Smooth muscle cell (in vitro differentiated cells): ENCODE measurements at regions not wholly inside any gene's neighbourhood (a gene's known extent, or its start where the extent isn't known, plus 50 kb on each side); places are given as distances from the start of the nearest gene placed in this dataset.

Experiments
- DNase-seq: peaks from one replicate; lab custom pipeline; 2025; ENCODE audit not compliant: unreplicated experiment; lab: John Stamatoyannopoulos, UW
- H2AFZ ChIP-seq: fragments of 200-600 bp; sonication (generic); 2 replicates; pipeline ENCODE4 v1.6.0; 2016; ENCODE audit warnings: antibody characterized with exemption, low read depth, mild to moderate bottlenecking
- H3F3A ChIP-seq: fragments of 200-600 bp; sonication (generic); 2 replicates; pipeline ENCODE4 v1.6.0; 2017; ENCODE audit warnings: antibody characterized with exemption, low read depth
- H3K27ac ChIP-seq: fragments of 200-600 bp; sonication (generic); 2 replicates; pipeline ENCODE4 v1.5.1; 2016; ENCODE audit warnings: low read depth, mild to moderate bottlenecking
- H3K27me3 ChIP-seq: fragments of 200-600 bp; sonication (generic); 2 replicates; pipeline ENCODE4 v1.6.1; 2016; ENCODE audit warnings: low read depth, mild to moderate bottlenecking
- H3K36me3 ChIP-seq: fragments of 200-600 bp; sonication (generic); 2 replicates; pipeline ENCODE4 v1.5.1; 2016; ENCODE audit warnings: low read depth
- H3K4me1 ChIP-seq: fragments of 200-600 bp; sonication (generic); 2 replicates; pipeline ENCODE4 v1.5.1; 2016; ENCODE audit warnings: low read depth
- H3K4me2 ChIP-seq: fragments of 200-600 bp; sonication (generic); 2 replicates; pipeline ENCODE4 v1.6.0; 2016; ENCODE audit warnings: mild to moderate bottlenecking
- H3K4me3 ChIP-seq: fragments of 200-600 bp; sonication (generic); 2 replicates; pipeline ENCODE4 v1.5.1; 2016; ENCODE audit warnings: mild to moderate bottlenecking
- H3K79me2 ChIP-seq: fragments of 200-600 bp; sonication (generic); 2 replicates; pipeline ENCODE4 v1.6.0; 2016; ENCODE audit warnings: low read depth, mild to moderate bottlenecking
- H3K9ac ChIP-seq: fragments of 200-600 bp; sonication (generic); 2 replicates; pipeline ENCODE4 v1.6.0; 2016; ENCODE audit warnings: low read depth
- H3K9me3 ChIP-seq: fragments of 200-600 bp; sonication (generic); replicated peaks from 2 replicates; pipeline ENCODE4 v1.5.1; 2016; ENCODE audit warnings: low read depth
- H4K20me1 ChIP-seq: fragments of 200-600 bp; sonication (generic); 2 replicates; pipeline ENCODE4 v1.6.0; 2016; ENCODE audit warnings: low read depth
- WGBS: methylation state at CpG from one replicate; pipeline ENCODE4 v1.1.7; 2016; ENCODE audit warnings: low lambda C conversion rate; 5-methylcytosine and 5-hydroxymethylcytosine counted together
- TF ChIP-seq, protein P1 (sequence below): fragments of 200-600 bp; sonication (generic); IDR thresholded peaks from 2 replicates; pipeline ENCODE4 v1.5.1; 2017; ENCODE audit warnings: borderline replicate concordance, mild to moderate bottlenecking, antibody characterized with exemption; ENCODE audit not compliant: insufficient read depth, poor library complexity, severe bottlenecking

DNA sequence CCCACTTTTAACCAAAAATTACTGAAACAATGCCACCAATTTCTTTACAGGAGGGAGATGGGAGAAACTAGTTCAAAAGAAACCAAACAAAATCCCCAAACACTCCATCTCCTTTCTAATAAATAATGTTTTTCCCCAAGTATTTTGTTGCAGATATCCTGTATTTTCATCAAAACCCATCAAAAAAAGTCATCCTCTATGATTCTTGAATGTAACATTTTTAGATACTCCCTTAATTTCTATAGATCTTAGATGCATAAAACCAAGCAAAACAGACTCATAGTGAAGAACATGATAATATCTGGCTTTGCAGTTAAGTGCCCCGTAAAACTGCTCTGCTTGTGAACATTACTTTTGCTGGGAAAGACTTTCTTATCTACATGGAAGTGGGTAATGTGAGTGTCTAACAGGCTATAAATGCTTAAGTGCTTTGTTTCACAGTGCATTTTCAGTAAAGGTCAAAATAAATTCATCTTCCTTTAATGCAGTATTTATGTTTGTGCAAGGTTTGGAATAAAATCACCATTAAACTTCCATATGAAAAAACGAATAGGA lies 77.3 kb upstream of the TBCA start:
- Histone ChIP-seq H3K9me3 (no peaks in the 10 kb centered on the region), H3K27me3 (no peaks in the 10 kb centered on the region), H3K4me3 (no peak overlapping the region), H2AFZ (no peak overlapping the region), H3K9ac (no peak overlapping the region), H3F3A (peaks cover 17% of the 10 kb centered on the region), H3K36me3 (no peaks in the 10 kb centered on the region), H3K27ac (peak overlapping the region; percentile 51), H3K4me1 (peaks cover 41% of the 10 kb centered on the region), H3K79me2 (no peaks in the 10 kb centered on the region), H4K20me1 (no peaks in the 10 kb centered on the region), H3K4me2 (peak overlapping the region; percentile 96)
- 8% methylated on average over 2 of the region's 2 CpGs for WGBS
- TF ChIP-seq, protein P1, sequence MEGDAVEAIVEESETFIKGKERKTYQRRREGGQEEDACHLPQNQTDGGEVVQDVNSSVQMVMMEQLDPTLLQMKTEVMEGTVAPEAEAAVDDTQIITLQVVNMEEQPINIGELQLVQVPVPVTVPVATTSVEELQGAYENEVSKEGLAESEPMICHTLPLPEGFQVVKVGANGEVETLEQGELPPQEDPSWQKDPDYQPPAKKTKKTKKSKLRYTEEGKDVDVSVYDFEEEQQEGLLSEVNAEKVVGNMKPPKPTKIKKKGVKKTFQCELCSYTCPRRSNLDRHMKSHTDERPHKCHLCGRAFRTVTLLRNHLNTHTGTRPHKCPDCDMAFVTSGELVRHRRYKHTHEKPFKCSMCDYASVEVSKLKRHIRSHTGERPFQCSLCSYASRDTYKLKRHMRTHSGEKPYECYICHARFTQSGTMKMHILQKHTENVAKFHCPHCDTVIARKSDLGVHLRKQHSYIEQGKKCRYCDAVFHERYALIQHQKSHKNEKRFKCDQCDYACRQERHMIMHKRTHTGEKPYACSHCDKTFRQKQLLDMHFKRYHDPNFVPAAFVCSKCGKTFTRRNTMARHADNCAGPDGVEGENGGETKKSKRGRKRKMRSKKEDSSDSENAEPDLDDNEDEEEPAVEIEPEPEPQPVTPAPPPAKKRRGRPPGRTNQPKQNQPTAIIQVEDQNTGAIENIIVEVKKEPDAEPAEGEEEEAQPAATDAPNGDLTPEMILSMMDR = no peak
- no peak for DNase-seq

DNA sequence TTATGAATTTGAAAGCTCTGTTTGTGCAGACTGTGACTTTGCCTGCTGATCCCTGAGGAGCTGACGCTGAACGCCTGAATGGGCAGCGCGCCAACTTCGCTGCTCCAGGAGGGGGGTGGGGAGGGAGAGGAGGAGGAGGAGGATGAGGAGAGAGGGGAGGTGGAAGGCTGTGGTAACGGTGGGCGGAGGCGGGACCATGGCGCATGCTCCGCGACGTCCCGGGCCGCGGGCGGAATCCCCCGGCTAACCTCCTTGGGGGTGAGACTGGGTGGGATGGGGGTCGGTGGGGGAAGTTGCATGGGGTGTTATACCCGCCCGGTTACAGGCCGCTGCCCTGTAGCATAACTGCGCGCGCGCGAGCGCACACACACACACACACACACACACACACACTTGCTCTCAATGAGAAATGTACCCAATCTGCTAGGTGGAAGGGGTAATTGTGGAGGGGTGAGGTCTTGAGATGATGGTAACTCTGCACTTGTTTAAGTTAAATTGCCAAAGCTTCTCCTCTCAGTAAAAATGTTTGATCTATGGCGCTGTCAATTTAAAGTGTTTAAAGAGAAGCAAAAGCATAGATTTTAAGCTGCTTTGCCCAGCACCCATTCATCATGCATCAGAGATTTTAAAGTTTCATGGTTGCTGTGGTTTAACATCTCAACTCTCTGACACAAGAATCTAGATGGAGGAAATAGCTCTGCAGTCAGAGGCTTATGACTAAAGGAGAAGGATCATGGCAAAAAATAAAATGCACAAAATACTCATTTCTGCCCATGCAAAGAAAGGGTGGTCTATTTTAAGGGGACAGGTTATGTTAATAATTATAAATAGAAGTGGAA lies 76.6 kb upstream of the TBCA start:
- peak overlapping the region; percentile 96 for H2AFZ ChIP-seq
- no peak overlapping the region for H3K9ac ChIP-seq
- H3K4me3 ChIP-seq = peak overlapping the region; percentile 63
- H3K27me3 ChIP-seq = no peaks in the 10 kb centered on the region
- H3K4me2 ChIP-seq = peak overlapping the region; percentile 96
- H3K9me3 ChIP-seq = no peaks in the 10 kb centered on the region
- peaks cover 47% of the 10 kb centered on the region for H3K4me1 ChIP-seq
- peaks cover 23% of the 10 kb centered on the region for H3F3A ChIP-seq
- no peaks in the 10 kb centered on the region for H4K20me1 ChIP-seq
- DNase-seq = peak; percentile 41
- H3K79me2 ChIP-seq = no peaks in the 10 kb centered on the region
- H3K36me3 ChIP-seq = no peaks in the 10 kb centered on the region
- 6% methylated on average over 11 of the region's 28 CpGs for WGBS
- peak overlapping the region; percentile 51 for H3K27ac ChIP-seq
- TF ChIP-seq, protein P1 = no peak

DNA sequence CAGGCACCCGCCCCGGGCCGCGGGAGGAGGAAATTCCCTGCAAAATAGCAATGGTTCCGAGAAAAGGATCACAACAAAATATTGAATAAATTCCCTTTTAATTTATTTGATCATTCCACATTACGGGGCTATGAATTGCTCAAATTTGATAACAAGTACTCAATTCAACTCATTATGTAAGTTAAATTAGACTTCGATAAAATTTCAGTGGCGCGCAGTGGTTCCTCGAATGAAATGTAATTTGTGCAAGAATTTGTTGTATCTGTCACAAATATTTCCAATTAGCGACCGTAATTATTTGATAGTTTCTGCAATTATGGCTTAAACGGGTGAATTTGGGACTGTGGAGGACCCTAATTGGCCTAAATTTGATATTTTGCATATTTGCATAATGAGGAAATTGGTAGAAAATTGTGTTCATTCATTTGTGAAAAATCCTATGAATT lies 76.0 kb upstream of the TBCA start:
- WGBS = 6% methylated on average over 13 of the region's 13 CpGs

More for the DNA sequence above, 76.0 kb upstream of the TBCA start:
- Histone ChIP-seq H3K4me1 (peaks cover 53% of the 10 kb centered on the region), H3K27ac (peak overlapping the region; percentile 51), H3K9ac (peak overlapping the region; percentile 43), H3F3A (peaks cover 23% of the 10 kb centered on the region), H3K27me3 (no peaks in the 10 kb centered on the region), H3K36me3 (no peaks in the 10 kb centered on the region), H3K79me2 (no peaks in the 10 kb centered on the region), H3K4me3 (peak overlapping the region; percentile 63), H3K4me2 (peak overlapping the region; percentile 96), H2AFZ (peak overlapping the region; percentile 96), H3K9me3 (no peaks in the 10 kb centered on the region), H4K20me1 (no peaks in the 10 kb centered on the region)
- no peak for DNase-seq
- TF ChIP-seq, protein P1 = no peak
